ENCODE measurements at regions not wholly inside any gene's neighbourhood (a gene's known extent, or its start where the extent isn't known, plus 50 kb on each side); places are given as distances from the start of the nearest gene placed in this dataset.

DNA sequence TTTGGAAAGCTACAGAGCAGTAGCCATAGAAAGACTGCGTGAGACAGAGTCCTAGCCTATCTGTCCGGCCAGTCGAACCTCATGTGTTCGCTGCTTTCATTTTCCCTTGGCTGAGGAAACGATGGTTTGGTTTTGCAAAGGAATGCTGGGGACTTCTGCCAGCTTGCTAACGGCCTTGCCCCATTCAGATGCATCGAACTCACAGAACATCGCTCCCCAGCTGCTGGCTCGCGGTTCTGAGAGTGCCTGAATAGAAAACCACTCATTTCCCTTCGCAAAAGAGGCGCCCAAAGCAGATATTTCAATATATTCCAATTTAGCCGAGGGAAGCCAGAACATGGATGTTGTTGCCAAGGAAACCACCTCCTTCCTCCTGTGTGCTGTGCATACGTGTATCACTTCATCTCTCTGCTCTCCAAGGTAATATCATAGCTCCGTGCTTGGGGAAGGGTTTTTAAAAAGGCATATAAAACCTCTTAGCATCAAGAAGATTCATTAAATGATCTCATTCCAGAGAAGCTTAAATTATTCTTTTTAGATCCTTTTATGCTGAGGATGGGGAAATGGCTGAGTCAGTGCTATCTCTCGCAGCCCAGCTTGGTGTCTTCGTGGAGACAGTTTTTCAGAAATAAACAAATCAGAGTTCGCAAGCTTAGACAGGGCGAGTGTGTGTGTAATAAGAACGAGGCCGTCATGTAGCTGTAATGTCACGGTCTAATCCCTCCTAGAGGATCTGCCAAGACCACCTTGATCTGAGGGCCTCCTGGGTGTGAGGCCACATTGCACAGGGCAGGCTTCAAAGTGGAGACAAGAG is 215.2 kb downstream of the RPS24 start:
- no peak for DNase-seq (ENCODE audit: low read depth in 2 of 2)

DNA sequence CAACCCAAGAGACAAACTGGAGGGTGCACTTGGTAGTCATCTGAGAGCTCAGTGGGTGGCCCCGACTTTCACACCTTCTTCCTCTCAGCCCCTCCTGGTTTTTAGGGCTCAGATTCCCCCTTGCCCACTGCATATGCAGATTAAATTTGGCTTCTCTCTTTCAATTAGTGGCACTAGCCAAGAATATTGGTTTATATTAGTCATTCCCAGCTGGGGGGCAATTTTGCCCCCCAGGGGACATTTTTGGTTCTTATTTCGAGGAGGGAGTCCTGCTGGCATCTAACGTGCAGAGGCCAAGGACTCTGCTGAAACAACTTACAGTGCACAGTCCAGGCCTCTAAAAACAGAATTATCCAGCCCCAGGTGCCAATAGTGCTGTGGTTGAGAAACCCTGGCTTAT is 216.0 kb downstream of the RPS24 start:
- DNase-seq (ENCODE audit: low read depth in 2 of 2) = no peak

DNA sequence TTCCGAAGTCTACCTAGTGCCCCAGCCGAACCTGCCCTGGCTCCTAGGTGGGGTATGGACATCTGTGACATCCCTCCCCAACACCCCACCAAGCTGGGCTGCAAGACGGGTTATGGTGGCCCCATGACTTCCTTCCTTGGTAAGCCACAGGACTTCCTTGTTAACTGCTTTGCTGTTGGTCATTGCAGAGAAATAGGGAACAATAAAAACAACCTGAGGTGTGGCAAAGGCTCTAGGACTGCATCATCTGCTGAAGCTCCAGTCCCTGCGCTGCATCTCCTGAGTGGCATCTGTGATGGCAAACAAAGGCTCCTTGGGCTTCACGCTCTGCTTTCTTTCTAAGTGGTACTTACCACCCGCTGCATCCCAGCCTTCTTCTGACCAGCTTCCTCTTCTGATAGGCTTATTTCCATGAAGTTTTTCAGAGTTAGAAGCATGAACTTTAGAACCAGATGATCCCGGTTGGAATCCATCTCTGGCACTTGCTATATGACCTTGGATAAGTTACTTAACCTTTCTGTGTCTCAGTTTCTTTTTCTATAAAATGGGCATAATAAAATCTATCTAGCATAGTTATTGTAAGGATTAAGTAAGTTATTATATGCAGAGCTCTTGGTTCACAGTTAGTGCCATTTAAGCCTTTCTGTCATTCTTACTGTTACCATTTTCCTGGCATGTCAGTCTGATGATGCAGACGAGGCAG is 216.8 kb downstream of the RPS24 start:
- DNase-seq (ENCODE audit: low read depth in 2 of 2) = no peak

DNA sequence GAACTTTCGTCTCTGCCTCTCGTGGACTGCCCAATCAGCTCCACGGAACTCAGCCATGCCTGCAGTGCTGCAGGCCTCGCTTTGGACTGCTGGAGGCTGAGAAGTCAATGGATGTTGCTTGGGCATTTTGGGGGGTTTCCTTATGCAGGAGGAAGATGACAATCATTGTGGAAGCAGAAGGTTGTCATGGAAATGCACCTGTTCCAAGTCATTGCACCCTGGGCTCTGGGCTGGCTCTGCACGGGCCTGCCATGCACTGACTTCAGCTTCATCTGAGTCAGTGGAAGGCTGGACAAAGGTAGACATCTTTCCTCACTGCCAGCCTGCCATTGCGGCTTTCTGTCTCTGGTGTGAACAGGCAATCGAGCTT is 217.3 kb downstream of the RPS24 start:
- DNase-seq (ENCODE audit: low read depth in 2 of 2) = no peak

DNA sequence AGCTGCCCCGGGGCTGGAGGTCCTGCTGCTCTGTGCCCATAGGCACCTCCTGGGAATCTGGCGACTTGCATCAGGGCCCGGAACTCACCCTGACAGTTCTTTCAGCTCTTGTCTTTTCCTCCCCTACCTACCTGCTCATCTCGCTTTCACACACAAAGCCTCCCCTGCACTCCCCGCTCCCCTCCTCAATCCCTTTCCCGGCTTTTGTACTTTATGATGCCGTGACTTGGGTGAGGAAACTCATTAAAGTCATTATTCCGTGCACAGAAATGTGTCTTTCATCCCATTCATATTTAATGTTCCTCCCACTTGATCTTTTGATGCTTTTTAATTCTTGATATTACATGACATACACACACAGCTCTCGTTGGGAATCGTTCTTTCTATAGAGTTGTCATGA is 218.6 kb downstream of the RPS24 start:
- no peak for DNase-seq (ENCODE audit: low read depth in 2 of 2)

DNA sequence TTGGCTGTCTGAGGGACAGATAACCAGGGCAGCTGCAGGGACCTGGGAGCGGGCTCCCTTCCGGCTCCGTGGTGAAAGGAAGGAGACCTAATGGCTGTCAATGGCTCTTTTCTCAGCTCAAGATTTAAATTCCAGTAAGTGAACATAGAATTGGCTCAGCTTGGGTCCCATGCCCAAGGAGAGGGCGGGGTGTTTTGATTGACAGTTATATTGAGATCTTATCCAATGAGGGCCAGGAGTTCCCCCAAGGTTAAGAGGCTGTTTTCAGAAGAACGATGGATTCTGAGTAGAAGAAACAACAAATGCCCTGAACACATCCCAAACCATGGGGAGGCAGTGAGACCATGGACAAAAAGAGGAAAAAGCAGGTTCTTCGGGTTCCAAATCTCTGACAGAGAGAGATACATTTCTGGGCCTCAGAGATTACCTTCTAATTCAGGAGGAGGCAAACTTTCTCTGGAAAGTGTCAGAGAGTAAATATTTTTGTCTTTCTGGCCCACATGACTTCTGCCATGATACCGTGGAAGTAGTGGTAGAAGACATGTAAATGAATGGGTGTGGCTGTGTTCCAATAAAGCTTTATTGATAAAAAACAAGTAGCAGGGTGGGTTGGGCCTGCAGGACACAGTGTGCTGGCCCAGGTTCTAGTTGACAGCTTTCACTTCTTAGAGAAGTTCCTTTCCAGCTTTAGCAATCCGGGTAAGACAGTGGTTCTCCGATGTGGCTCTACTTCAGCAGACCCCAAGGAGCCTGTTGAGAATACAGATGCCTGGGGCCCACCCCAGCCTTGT is 219.6 kb downstream of the RPS24 start:
- DNase-seq (ENCODE audit: low read depth in 2 of 2) = no peak

DNA sequence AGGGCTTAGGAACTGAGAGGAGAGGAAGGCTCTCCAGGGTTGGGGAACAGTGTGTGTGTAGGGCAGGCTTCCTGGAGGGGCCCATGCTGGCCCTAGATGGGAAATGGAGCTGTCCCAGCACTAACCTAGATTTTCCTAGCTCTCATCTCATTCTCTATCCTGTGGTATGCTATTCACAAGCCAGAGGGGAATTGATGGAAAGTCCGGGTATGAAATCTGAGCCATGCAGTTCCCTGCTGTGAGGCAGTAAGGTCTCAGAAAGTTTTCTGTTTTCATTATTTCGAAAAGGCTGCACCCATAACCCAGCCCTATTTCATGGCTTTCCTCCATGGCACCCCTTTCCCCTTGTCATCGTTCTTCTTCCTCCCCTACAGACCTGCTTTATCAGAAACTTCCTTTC is 220.3 kb downstream of the RPS24 start:
- no peak for DNase-seq (ENCODE audit: low read depth in 2 of 2)

DNA sequence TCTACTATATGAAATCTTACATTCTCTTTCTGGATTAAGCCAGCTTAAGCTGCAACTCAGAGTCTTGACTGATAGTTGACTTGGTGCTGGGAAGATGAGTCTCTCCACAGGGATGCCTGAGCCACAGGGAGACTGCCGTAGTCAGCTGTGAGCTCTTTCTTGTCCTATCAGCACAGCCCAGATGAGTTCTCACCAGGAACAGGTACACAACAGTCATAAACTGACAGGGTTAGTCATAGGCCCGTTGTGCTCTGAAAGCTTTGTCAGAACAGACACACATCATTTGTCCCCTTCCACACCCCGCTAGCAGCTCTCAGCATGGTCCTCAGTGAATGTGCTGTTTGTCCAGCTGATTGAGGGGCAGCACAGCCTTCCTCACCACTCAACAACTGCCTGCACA is 221.6 kb downstream of the RPS24 start:
- DNase-seq (ENCODE audit: low read depth in 2 of 2) = no peak

DNA sequence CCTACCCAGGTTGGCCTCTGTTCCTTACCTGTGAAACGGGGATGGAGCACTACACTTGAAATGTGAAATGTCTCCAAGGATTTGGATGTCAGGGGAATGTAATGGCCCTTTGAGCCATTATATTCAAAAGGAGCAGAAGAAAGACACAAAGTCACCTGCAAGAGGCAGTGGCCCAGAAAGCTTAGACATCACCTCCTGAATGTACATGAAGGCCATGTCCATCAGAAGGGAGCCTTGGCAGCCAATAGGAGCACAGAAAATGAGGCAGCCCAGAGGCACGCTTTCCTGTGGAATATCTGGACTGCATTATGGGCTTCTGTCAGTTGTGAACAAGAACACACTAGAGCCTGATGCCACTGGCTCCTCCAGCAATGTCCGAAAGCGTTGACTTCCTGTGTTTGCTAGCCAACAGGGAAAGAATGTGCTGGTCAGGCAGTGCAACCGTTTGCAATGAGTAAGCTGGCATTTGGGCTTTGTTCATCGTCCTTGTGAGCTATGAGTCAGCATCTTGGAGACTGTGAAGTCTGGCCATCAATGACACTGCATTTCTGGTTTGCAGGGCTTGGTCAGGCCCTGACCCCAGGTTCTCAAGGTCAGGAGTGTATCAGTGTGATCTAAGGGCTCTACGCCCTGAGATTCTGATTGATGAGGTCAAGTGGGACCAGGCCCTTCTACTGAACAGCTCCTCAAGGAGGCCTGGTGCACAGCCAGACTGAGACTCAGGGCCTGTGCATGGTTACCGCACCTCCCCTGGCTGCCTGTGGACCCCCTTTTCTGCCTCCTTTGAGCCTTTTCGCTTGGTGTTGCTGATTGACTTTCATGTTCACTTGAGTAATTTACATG is 222.4 kb downstream of the RPS24 start:
- DNase-seq (ENCODE audit: low read depth in 2 of 2) = no peak

DNA sequence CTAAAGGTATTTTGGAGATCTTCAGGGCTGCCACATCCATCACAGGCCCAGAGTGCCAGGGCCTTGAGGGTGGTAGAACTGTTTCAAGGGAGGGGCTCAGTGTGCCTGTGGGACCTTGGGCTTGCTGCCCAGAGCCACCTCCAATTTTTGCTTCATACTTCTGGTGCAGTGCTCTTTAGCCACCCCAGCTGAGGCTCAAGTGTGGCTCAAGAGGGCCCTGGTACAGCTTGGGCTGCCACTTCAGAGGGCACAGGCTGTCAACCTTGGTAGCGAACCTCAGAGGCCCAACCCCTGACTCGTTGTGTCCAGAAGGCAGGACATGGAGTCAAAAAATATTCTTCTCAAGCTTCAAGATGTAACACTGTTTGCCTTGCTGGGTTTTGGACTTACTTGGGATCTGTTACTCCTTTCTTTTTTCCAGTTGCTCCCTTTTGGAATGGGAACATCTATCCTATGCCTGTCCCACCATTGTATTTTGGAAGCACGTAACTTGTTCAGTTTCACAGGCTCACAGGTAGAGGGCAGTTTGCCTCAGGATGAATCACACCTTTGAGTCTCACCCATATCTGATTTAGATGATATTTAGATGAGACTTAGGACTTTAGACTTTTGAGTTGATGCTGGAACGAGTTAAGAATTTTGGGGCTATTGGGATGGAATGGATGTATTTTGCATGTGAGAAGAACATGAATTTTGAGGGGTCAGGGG is 224.8 kb downstream of the RPS24 start:
- DNase-seq (ENCODE audit: low read depth in 2 of 2) = no peak

DNA sequence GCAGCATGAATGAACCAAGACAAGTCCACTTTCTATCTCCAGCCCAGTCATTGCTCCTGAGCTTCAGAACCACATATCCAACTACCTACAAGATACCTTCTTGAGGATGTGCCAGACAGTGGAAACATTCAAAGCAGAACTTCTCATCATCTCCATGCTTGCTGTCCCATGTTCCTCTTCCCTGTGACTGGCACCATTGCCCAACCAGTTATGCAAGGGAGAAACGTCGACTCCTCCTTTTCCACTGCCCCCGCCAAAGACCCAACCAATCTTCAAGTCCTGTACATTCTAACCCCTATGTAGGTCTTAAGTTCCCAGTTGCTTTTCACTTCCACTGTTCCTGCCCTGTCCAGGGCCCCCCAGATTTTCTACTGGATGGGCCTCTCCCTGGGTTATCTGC is 225.7 kb downstream of the RPS24 start:
- no peak for DNase-seq (ENCODE audit: low read depth in 2 of 2)

DNA sequence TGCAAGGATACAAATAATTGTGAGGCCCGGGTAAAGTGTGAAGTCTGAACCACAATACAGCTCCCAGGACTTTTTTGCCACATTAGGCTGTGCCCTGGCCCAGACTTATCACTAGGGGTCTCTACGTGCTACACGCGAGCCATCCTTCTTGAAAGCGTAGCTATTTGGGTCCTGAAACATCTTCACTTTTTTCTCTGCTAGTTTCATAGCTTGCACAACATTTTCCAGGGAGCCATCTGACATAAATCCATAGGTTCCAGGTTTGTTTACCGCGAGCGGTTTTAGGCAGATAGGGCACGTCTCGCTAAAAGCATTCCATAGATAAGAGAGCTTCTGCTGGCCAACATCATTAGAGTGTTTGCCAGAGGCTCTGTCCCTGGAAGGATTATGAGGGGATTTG is 226.5 kb downstream of the RPS24 start:
- no peak for DNase-seq (ENCODE audit: low read depth in 2 of 2)

DNA sequence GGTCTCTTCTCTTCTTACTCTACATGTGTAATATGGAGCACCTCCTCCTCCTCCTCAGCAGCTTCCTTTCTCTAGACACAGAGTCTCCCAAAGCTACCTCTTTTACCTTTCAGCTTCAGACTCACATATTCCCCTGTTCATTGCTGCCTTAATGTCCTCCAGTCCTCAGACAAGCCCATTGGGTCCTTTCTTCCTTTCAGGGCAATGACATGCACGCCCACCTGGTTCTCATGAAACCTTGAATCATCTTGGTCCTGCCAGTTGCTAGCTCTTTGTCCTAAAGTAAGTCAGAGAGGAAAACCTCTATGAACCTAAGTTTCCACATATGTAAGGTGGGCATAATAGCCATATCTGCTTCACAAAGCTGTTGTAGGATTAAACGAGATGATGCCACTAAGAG is 227.0 kb downstream of the RPS24 start:
- no peak for DNase-seq (ENCODE audit: low read depth in 2 of 2)

DNA sequence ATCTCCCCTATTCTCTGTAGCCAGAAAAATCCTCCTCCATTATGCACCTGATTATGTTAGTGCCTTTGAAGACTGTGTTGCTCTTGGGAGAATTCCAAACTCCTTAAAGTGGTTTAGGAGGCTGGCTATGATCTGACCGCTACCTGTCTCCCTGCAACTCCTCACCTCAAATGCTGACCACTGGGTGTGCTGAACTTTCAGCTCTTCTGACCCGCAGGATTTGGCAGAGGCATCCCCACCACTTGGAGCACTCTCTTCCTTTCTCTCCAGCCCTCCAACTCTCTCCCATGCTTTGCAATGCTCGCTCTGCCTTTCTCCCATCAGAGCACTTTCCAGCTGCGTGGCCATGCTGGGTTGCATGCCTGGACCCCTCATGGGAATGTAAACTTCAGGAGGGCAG is 227.6 kb downstream of the RPS24 start:
- no peak for DNase-seq (ENCODE audit: low read depth in 2 of 2)

DNA sequence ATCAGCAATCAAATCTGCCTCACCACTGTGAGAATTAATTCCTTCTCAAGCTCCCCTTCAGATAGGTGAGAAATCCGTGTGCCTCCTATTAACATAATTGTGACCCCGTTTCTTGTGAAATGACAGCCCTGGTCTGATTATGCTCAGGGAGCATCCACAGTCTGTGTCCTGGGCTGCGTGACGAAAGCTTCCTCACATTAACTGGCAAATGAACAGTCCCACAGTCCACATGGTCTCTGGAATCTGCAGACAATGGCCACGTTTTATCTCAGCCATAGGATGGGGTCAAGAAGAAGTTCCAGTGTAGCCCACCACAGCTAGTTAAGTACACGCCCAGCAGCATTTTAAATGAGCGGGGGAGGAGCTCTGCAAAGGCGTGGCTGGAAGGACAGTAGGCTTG is 229.2 kb downstream of the RPS24 start:
- DNase-seq (ENCODE audit: low read depth in 2 of 2) = no peak

DNA sequence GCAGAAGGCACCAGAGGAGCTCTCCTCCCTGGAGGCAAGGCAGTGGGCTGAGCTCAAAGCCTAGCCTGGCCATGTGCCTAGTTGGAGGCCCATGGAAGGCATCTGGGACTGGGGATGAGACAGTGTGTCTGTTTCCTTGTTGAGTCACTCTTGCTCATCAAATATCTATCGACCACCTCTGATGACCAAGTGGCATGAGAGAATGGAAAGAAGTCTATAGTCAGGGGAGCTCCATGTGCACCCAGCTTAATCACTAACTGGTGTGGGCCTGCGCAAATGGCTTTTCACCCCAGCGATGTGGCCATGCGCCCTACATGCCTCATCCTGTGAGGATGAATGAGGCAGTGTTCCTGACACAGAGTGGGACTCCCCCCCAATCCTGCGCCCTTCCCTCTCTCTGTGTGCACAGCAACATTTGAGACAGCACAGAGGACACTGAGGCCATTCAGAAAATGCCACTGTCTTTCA is 229.9 kb downstream of the RPS24 start:
- no peak for DNase-seq (ENCODE audit: low read depth in 2 of 2)

DNA sequence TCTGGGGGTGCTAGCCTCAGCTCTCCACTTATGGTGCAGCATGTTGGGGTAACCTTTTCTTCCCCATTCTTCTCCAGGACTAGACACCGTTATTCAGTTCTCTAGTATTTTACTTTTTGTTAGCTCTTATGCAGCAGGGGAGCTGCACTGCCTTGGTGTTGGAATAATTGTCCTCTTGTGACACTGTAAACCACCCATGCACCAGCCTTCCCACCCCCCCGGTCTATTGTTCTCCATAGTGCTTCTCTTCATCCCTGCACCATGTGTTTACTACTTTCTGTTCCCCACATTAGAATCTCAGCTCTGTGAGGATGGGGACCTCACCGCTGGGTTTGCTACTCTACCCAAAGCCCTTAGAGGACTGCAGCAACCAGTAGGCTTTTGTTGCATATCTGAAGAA is 230.7 kb downstream of the RPS24 start:
- DNase-seq (ENCODE audit: low read depth in 2 of 2) = no peak

DNA sequence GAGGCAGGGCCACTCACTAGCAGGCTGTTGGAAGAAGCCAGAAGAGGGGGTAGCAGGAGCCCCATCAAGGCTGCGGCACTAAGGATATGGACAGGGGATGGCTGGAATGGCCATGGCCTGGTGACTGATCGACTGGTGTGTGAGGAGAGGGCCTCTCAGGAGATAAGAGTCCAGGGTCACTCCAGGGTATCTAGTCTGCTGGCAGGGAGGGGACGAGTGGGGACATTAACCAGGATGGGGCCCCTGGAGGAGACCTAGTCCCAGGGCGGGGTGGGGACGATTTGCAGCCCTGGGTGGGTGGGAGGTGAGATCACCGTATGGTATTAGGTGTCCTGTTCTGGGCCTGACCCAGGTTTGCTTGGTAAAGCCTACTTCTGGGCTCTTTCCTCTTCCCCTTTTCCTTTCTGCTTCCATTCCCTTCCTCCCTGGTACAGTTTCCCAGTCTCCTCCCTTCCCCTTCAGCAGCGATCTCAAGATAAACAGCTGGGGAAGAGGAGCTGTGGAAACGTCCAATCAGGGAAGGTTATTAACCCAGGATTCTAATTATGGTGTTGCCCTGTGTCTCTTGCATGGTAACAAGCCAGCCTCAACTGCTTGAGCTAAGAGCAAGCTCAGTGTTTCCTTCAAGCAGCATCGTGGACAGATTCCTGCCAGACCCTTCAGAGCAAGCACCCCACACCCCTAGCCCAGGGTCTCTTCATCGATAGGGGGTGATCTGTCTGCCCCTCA is 233.2 kb downstream of the RPS24 start:
- DNase-seq (ENCODE audit: low read depth in 2 of 2) = no peak

DNA sequence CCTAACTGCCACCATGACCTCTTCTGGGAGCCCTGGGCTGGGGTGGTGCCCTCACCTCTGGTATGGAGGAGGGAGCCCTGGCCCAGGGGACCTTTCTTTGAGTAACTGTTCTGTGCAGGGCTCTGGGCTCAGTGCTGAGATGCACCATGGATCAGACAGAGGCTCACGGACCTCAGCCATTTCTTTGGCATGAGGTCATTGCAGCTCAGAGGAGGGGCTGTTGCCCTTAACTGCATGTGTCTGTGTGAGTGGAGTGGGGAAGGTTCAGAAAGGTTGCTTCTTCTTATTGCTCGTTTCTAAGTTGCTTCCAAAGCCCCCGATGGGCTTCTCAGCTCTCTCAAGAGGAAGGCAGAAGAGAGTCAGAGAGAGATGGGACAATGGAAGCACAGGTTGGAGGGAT is 233.9 kb downstream of the RPS24 start:
- DNase-seq (ENCODE audit: low read depth in 2 of 2) = no peak

DNA sequence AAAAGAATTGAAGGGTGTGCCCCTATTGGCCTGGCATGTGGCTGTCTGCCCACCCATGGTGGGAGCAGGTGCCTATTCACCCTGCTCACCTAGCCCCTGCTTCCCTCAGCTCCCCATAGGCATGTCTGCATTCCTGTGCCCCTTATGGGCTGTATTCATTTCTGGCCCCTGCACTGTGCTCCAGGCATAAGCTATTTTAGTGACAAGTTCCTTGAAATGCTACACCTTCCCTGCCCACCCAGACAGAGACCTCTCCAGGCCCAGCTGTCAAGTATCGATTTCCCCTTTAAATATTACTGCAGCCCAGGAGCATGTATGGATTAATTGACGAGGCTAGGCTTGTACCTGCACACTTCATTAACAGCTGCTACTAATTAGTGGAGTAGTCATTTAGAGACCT is 235.4 kb downstream of the RPS24 start:
- no peak for DNase-seq (ENCODE audit: low read depth in 2 of 2)

Measured in stimulated activated CD8-positive, alpha-beta memory T cell treated with anti-CD3 and anti-CD28 coated beads, Interleukin-7, amount 100 ng/mL, for 1 hour (primary cell).